Hepatocyte (in vitro differentiated cells): ENCODE measurements at regions not wholly inside any gene's neighbourhood (a gene's known extent, or its start where the extent isn't known, plus 50 kb on each side); places are given as distances from the start of the nearest gene placed in this dataset.

Experiments
- EZH2phosphoT487 ChIP-seq: fragments of 200-600 bp; sonication (generic); IDR thresholded peaks from one replicate; pipeline ENCODE4 v1.6.1; 2018; ENCODE audit warnings: antibody characterized with exemption, mild to moderate bottlenecking, low read depth, moderate library complexity; ENCODE audit not compliant: unreplicated experiment, severe bottlenecking
- TF ChIP-seq, protein P1 (sequence below): fragments of 200-600 bp; sonication (generic); IDR thresholded peaks from 2 replicates; pipeline ENCODE4 v1.5.1; 2016; ENCODE audit warnings: antibody characterized with exemption, mild to moderate bottlenecking; ENCODE audit not compliant: poor library complexity

DNA sequence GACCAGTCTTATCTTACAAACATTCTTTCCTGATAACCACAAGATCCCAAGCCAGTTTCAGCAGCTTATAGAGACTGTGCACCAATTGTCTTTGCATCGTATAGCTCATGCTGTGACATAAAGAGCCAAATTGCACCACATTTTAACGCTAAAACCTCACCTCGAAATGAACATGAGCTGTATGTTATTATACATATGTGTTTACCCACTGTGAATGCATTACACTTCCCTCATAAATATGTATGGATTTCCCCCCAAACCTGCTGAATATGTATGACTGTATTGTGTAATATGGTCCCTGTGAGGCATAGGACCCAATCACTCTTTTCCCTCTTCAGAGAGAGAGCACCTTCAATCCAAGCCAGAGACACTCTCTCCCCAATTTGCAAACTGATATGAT, 692.4 kb downstream of the NLGN4X start:
- TF ChIP-seq, protein P1, sequence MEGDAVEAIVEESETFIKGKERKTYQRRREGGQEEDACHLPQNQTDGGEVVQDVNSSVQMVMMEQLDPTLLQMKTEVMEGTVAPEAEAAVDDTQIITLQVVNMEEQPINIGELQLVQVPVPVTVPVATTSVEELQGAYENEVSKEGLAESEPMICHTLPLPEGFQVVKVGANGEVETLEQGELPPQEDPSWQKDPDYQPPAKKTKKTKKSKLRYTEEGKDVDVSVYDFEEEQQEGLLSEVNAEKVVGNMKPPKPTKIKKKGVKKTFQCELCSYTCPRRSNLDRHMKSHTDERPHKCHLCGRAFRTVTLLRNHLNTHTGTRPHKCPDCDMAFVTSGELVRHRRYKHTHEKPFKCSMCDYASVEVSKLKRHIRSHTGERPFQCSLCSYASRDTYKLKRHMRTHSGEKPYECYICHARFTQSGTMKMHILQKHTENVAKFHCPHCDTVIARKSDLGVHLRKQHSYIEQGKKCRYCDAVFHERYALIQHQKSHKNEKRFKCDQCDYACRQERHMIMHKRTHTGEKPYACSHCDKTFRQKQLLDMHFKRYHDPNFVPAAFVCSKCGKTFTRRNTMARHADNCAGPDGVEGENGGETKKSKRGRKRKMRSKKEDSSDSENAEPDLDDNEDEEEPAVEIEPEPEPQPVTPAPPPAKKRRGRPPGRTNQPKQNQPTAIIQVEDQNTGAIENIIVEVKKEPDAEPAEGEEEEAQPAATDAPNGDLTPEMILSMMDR: no peak
- TF ChIP-seq EZH2phosphoT487: no peak
